ENCODE measurements at regions not wholly inside any gene's neighbourhood (a gene's known extent, or its start where the extent isn't known, plus 50 kb on each side); places are given as distances from the start of the nearest gene placed in this dataset.

DNA sequence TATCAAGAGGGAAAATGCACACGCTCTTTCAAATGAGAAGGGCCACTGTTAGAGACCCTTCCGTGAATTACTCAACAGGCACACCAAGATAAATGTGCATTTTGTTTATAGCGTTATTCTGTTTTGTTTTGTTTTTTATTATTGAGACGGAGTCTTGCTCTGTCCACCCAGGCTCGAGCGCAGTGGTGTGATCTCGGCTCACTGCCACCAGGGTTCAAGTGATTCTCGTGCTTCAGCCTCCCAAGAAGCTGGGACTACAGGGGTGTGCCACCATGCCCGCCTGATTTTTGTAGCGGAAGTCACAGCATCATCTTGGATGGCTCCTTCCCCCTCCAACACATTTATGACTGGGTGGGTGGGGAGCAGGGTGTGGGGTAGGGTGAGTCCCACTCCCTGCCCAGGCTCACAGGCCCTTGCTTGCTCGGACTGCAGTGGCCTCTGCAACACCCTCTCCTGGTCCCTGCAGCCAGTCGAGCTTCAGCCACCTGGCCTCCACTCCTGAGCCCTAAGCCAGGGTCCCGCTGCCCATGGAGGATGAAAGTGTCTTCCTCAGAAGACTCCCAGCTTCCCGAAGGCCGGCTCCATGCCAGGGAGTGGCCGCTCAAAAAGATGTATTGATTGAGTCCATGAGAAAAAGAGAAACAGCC is 68.0 kb downstream of the RTL6 start:
- TF ChIP-seq POLR2A (IDR thresholded peaks at IDR 0.05) = no peak
- TF ChIP-seq CTCF (IDR thresholded peaks at IDR 0.05) = no peak
- TF ChIP-seq POLR2AphosphoS5 (IDR thresholded peaks at IDR 0.05) = no peak
